ENCODE measurements at regions not wholly inside any gene's neighbourhood (a gene's known extent, or its start where the extent isn't known, plus 50 kb on each side); places are given as distances from the start of the nearest gene placed in this dataset.

DNA sequence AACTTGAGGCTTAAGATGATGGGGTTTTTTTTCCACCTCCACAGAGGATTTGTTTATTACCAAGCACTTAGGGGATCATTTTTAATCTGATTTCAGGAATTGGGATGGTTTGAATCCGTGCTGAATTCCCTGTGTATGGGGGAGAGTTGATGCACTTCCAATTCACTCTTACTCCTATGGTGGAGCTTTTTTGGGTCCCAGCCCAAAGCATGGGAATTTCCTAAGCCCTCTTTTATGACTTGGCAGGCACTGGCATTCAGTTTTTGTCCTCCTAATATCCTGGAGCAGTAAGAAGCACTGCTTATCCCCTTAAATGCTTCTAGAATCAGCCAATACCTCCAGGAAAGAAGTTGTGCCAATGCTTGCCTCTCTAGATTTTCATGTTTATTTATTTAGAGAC, 78.7 kb downstream of the HYCC1 start:
- H3K27me3 Mint-ChIP-seq (ENCODE audit: insufficient read depth) = no peaks in the 10 kb centered on the region
- H3K4me1 Mint-ChIP-seq (ENCODE audit: low read depth) = no peaks in the 10 kb centered on the region
- H3K4me3 Mint-ChIP-seq = no peak overlapping the region
- H3K27ac Mint-ChIP-seq = no peak overlapping the region
- H3K9me3 Mint-ChIP-seq = no peaks in the 10 kb centered on the region
- no peaks in the 10 kb centered on the region for H3K36me3 Mint-ChIP-seq (ENCODE audit: low read depth)
- intact Hi-C loops (cut with micrococcal nuclease) = loop anchor here (5.0 kb wide), 1 partner anchor 83 kb away; no protein-coding TSS in a partner anchor
- DNase-seq (ENCODE audit: low spot score) = no peak

DNA sequence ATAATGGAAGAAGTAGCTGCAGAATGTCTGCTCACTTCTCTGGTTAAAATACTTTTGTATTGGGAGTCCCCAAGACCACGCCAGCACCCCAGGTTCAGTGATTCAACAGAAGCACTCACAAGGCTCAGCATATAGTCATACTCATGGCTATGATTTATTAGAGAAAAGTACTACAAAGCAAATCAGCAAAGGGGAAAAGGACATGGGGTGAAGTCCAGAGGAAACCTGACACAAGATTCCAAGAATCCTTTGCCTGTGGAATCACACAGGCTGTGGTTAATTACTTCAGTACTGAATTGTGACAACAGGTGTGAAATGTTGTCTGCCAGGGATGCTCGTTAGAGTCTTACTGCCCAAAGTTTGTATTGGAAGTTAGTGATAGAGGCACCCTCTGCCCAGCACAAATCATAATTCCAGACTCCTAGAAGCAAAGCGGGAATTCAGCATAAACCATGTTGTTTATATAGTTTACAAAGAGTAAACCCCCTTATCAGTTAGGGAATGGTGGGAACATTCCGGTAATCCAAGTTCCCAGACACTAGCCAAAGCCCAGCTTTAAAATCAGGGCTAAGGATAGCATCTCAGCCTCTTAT, 79.4 kb downstream of the HYCC1 start:
- H3K27ac Mint-ChIP-seq = no peak overlapping the region
- no peak for DNase-seq (ENCODE audit: low spot score)
- H3K27me3 Mint-ChIP-seq (ENCODE audit: insufficient read depth) = no peaks in the 10 kb centered on the region
- no peaks in the 10 kb centered on the region for H3K36me3 Mint-ChIP-seq (ENCODE audit: low read depth)
- no peaks in the 10 kb centered on the region for H3K4me1 Mint-ChIP-seq (ENCODE audit: low read depth)
- no peaks in the 10 kb centered on the region for H3K9me3 Mint-ChIP-seq
- intact Hi-C loops (cut with micrococcal nuclease) = loop anchor here (5.0 kb wide), 2 partner anchors 82 to 123 kb away; no protein-coding TSS in a partner anchor
- H3K4me3 Mint-ChIP-seq = no peak overlapping the region

DNA sequence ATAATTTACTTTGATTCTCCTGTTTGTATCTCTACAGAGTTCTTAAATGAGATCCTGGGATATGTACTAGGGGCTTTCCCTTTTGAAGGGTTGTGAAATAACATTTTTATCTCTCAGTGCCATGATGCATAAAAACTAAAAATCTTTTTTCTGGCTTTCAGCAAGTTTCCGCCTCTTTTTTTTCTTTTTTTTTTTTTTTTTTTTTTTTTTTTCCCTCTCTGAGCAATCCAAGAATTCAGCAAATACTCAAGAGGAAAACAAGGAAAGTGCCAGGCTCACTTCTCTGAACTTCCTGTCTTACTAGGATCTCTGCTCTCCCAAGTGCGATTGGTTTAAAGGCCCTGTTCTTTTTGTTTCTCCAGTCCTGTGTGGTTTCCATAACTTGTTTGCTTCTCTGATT, 79.9 kb downstream of the HYCC1 start:
- no peaks in the 10 kb centered on the region for H3K9me3 Mint-ChIP-seq
- intact Hi-C loops (cut with micrococcal nuclease) = loop anchor here (5.0 kb wide), 1 partner anchor 123 kb away; no protein-coding TSS in a partner anchor

DNA sequence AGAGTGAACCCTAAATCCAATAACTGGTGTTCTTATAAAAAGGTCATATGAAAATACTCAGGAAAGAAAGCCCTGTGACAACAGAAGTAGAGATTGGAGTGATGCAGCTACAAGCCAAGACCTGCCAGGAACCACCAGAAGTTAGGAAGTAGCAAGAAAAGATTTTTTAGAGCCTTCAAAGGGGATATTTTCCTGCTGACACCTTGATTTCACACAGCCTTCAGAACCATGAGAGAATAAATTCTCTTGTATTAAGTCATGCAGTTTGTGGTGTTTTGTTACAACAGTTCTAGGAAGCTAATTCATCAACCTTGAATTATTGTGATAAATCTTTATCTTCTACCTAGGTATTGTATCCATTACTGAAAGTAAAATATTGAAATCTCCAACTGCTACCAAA, 81.0 kb downstream of the HYCC1 start:
- H3K27ac Mint-ChIP-seq = no peak overlapping the region
- DNase-seq (ENCODE audit: low spot score) = no peak
- no peaks in the 10 kb centered on the region for H3K9me3 Mint-ChIP-seq

More for the DNA sequence above, 79.9 kb downstream of the HYCC1 start:
- Mint-ChIP-seq H3K36me3 (ENCODE audit: low read depth) (no peaks in the 10 kb centered on the region), H3K4me3 (no peak overlapping the region), H3K27ac (no peak overlapping the region), H3K27me3 (ENCODE audit: insufficient read depth) (no peaks in the 10 kb centered on the region), H3K4me1 (ENCODE audit: low read depth) (no peaks in the 10 kb centered on the region)
- no peak for DNase-seq (ENCODE audit: low spot score)

GRCh38 chr7:22931011-22931410, 82.9 kb downstream of the HYCC1 start:
- H3K9me3 Mint-ChIP-seq = no peaks in the 10 kb centered on the region
- H3K36me3 Mint-ChIP-seq (ENCODE audit: low read depth) = no peaks in the 10 kb centered on the region
- intact Hi-C loops (cut with micrococcal nuclease) = loop anchor here (5.0 kb wide), 1 partner anchor 126 kb away; no protein-coding TSS in a partner anchor
- H3K4me3 Mint-ChIP-seq = no peak overlapping the region
- no peaks in the 10 kb centered on the region for H3K4me1 Mint-ChIP-seq (ENCODE audit: low read depth)
- no peak overlapping the region for H3K27ac Mint-ChIP-seq
- DNase-seq (ENCODE audit: low spot score) = no peak
- peaks cover 3% of the 10 kb centered on the region for H3K27me3 Mint-ChIP-seq (ENCODE audit: insufficient read depth)

More for the DNA sequence above, 81.0 kb downstream of the HYCC1 start:
- intact Hi-C loops (cut with micrococcal nuclease) = loop anchor here (5.0 kb wide), 1 partner anchor 124 kb away; no protein-coding TSS in a partner anchor
- no peaks in the 10 kb centered on the region for H3K36me3 Mint-ChIP-seq (ENCODE audit: low read depth)
- no peaks in the 10 kb centered on the region for H3K27me3 Mint-ChIP-seq (ENCODE audit: insufficient read depth)
- H3K4me3 Mint-ChIP-seq = no peak overlapping the region
- no peaks in the 10 kb centered on the region for H3K4me1 Mint-ChIP-seq (ENCODE audit: low read depth)

- Mint-ChIP-seq H3K27ac (no peak overlapping the region), H3K4me3 (no peak overlapping the region), H3K27me3 (ENCODE audit: insufficient read depth) (peaks cover under 1% of the 10 kb centered on the region), H3K9me3 (no peaks in the 10 kb centered on the region), H3K4me1 (ENCODE audit: low read depth) (no peaks in the 10 kb centered on the region), H3K36me3 (ENCODE audit: low read depth) (peaks cover 6% of the 10 kb centered on the region)
- intact Hi-C loops (cut with micrococcal nuclease) = no loop called here
- DNase-seq (ENCODE audit: low spot score) = no peak
Measured at GRCh38 chr7:22922307-22922706, 91.6 kb downstream of the HYCC1 start.

- Mint-ChIP-seq H3K27me3 (ENCODE audit: insufficient read depth) (no peaks in the 10 kb centered on the region), H3K36me3 (ENCODE audit: low read depth) (peaks cover 6% of the 10 kb centered on the region), H3K9me3 (no peaks in the 10 kb centered on the region), H3K4me3 (no peak overlapping the region), H3K27ac (no peak overlapping the region), H3K4me1 (ENCODE audit: low read depth) (no peaks in the 10 kb centered on the region)
- DNase-seq (ENCODE audit: low spot score) = no peak
- intact Hi-C loops (cut with micrococcal nuclease) = no loop called here
Measured at GRCh38 chr7:22921386-22922086, 92.4 kb downstream of the HYCC1 start.

DNA sequence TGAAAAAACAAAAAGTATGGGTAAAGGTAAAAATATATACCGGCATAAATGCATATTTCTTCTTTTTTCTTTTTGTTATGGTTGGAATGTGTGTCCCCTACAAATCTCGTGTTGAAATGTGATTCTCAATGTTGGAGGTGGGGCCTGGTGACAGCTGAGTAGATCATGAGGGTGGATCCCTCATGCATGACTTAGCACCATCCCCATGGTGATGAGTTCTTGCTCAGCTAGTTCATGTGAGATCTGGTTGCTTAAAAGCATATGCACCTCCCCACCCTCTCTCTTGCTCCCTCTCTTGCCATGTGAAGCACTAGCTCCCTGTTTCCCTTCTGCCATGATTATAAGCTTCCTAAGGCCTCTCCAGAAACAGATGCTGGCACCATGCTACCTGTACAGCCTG, 93.3 kb downstream of the HYCC1 start:
- H3K27me3 Mint-ChIP-seq (ENCODE audit: insufficient read depth) = no peaks in the 10 kb centered on the region
- H3K4me1 Mint-ChIP-seq (ENCODE audit: low read depth) = no peaks in the 10 kb centered on the region
- intact Hi-C loops (cut with micrococcal nuclease) = no loop called here
- H3K9me3 Mint-ChIP-seq = no peaks in the 10 kb centered on the region
- no peak for DNase-seq (ENCODE audit: low spot score)
- H3K27ac Mint-ChIP-seq = no peak overlapping the region
- H3K36me3 Mint-ChIP-seq (ENCODE audit: low read depth) = peaks cover 6% of the 10 kb centered on the region
- no peak overlapping the region for H3K4me3 Mint-ChIP-seq

DNA sequence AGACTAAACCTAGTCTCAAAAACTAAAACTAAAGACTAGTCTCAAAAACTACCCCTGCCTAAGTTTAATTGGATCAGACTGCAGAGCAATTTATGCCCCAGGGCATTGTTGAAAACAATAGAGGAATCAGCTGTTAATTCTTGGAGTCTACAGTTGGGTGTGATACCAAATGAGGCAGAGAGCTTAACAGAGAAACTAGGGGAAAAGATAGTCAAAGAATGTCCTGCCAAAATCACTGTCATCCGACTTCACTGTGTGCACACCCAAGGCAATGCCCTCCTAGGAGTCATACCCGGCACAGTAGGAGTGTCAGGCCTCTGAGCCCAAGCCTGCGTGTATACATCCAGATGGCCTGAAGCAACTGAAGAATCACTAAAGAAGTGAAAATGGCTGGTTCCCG, 90.5 kb upstream of the TOMM7 start:
- H3K27ac Mint-ChIP-seq = no peak overlapping the region
- no peak overlapping the region for H3K4me3 Mint-ChIP-seq
- peaks cover 15% of the 10 kb centered on the region for H3K9me3 Mint-ChIP-seq
- H3K36me3 Mint-ChIP-seq (ENCODE audit: low read depth) = peaks cover 4% of the 10 kb centered on the region
- intact Hi-C loops (cut with micrococcal nuclease) = no loop called here
- H3K4me1 Mint-ChIP-seq (ENCODE audit: low read depth) = no peaks in the 10 kb centered on the region
- H3K27me3 Mint-ChIP-seq (ENCODE audit: insufficient read depth) = no peaks in the 10 kb centered on the region
- no peak for DNase-seq (ENCODE audit: low spot score)

- Mint-ChIP-seq H3K9me3 (peaks cover 15% of the 10 kb centered on the region), H3K36me3 (ENCODE audit: low read depth) (peaks cover 4% of the 10 kb centered on the region), H3K4me3 (no peak overlapping the region), H3K27ac (no peak overlapping the region), H3K4me1 (ENCODE audit: low read depth) (no peaks in the 10 kb centered on the region), H3K27me3 (ENCODE audit: insufficient read depth) (no peaks in the 10 kb centered on the region)
- no peak for DNase-seq (ENCODE audit: low spot score)
- intact Hi-C loops (cut with micrococcal nuclease) = no loop called here
Measured at GRCh38 chr7:22911889-22912288, 89.2 kb upstream of the TOMM7 start.

DNA sequence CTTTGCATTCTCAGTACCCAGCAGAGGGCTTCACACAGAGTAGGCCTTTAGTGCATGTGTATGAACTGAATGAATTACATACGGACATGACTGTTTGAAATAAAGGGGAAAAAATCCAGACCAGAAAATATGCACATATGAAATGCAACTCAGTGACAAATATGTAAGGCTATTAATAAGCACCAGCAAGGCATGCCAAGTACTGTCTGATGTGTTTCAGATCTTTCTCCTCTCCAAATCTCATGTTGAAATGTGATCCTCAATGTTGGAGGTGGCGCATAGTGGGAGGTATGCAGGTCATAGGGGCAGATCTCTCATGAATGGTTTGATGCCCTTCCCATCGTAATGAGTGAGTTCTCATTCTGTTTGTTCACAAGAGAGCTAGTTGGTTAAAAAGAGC, 87.3 kb upstream of the TOMM7 start:
- Mint-ChIP-seq H3K4me1 (ENCODE audit: low read depth) (no peaks in the 10 kb centered on the region), H3K27ac (no peak overlapping the region), H3K36me3 (ENCODE audit: low read depth) (peaks cover 4% of the 10 kb centered on the region), H3K4me3 (no peak overlapping the region), H3K9me3 (peaks cover 14% of the 10 kb centered on the region), H3K27me3 (ENCODE audit: insufficient read depth) (no peaks in the 10 kb centered on the region)
- no peak for DNase-seq (ENCODE audit: low spot score)
- intact Hi-C loops (cut with micrococcal nuclease) = no loop called here

GRCh38 chr7:22907805-22908204, 85.2 kb upstream of the TOMM7 start:
- intact Hi-C loops (cut with micrococcal nuclease) = no loop called here
- H3K4me3 Mint-ChIP-seq = no peak overlapping the region
- H3K36me3 Mint-ChIP-seq (ENCODE audit: low read depth) = peaks cover 3% of the 10 kb centered on the region
- H3K9me3 Mint-ChIP-seq = no peaks in the 10 kb centered on the region
- H3K4me1 Mint-ChIP-seq (ENCODE audit: low read depth) = no peaks in the 10 kb centered on the region
- no peak overlapping the region for H3K27ac Mint-ChIP-seq
- no peak for DNase-seq (ENCODE audit: low spot score)
- no peaks in the 10 kb centered on the region for H3K27me3 Mint-ChIP-seq (ENCODE audit: insufficient read depth)

DNA sequence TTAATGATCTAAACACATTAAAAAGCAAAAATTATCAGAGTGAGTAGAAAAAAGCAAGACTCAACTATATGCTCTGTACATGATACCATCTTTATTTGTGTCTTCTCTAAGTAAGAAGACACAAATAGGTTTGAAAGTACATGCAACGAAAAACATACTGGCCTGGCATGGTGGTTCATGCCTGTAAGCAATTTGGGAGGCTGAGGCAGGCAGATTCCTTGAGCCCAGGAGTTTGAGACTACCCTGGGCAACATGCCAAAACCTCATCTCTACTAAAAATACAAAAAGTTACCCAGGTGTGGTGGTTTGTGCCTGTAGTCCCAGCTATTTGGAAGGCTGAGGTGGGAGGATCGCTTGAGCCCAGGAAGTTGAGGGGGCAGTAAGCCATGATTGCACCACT, 78.1 kb upstream of the TOMM7 start:
- no peak overlapping the region for H3K27ac Mint-ChIP-seq
- H3K4me3 Mint-ChIP-seq = no peak overlapping the region
- no peak for DNase-seq (ENCODE audit: low spot score)
- no peaks in the 10 kb centered on the region for H3K36me3 Mint-ChIP-seq (ENCODE audit: low read depth)
- no peaks in the 10 kb centered on the region for H3K9me3 Mint-ChIP-seq
- peaks cover 10% of the 10 kb centered on the region for H3K4me1 Mint-ChIP-seq (ENCODE audit: low read depth)
- intact Hi-C loops (cut with micrococcal nuclease) = no loop called here
- H3K27me3 Mint-ChIP-seq (ENCODE audit: insufficient read depth) = peaks cover 3% of the 10 kb centered on the region

Measured in activated T-helper 1 cell treated with anti-CD3 and anti-CD28 coated beads, Interleukin-12 subunit alpha, Interleukin-12 subunit beta, Interleukin-2, Interleukin-4 antibody, amounts not matched to agents 30 ng/mL and 10 ng/mL and 1 ng/mL, durations not matched to agents 14 hours and 24 hours and 36 hours (primary cell).